Keratinocyte (primary cell): ENCODE measurements at regions not wholly inside any gene's neighbourhood (a gene's known extent, or its start where the extent isn't known, plus 50 kb on each side); places are given as distances from the start of the nearest gene placed in this dataset.

ENCODE experiments used
- DNase-seq: peaks from one replicate; pipeline ENCODE4 v3.0.0-alpha.2; 2011; ENCODE audit warnings: low read depth, missing footprints, low spot score
- FAIRE-seq: peaks from 2 replicates; lab custom pipeline; 2011; peaks lifted over from hg19 to GRCh38; lab: Jason Lieb, UNC
- H2AFZ ChIP-seq: 2 replicates; pipeline ENCODE4 v1.6.0; 2012; ENCODE audit warnings: low read length, control low read depth, inconsistent platforms; ENCODE audit not compliant: control insufficient read depth
- H3K27ac ChIP-seq: 2 replicates; pipeline ENCODE4 v1.5.1; 2011; ENCODE audit warnings: low read length; ENCODE audit not compliant: control insufficient read depth, insufficient read depth
- H3K27me3 ChIP-seq: 3 replicates; pipeline ENCODE4 v1.6.0; 2011; ENCODE audit warnings: low read length; ENCODE audit not compliant: control insufficient read depth, insufficient read depth; ENCODE audit errors: extremely low read depth
- H3K36me3 ChIP-seq, 2 experiments: 2 replicates in 1 of 2; 3 replicates in 1 of 2; pipeline ENCODE4 v1.5.1; 2011; ENCODE audit warnings: low read length in 2 of 2, mild to moderate bottlenecking in 1 of 2; ENCODE audit not compliant: control insufficient read depth in 2 of 2, insufficient read depth in 2 of 2; ENCODE audit errors: extremely low read depth in 1 of 2
- H3K4me1 ChIP-seq: 3 replicates; pipeline ENCODE4 v1.5.1; 2011; ENCODE audit warnings: low read length; ENCODE audit not compliant: control insufficient read depth, insufficient read depth; ENCODE audit errors: extremely low read depth
- H3K4me2 ChIP-seq: 3 replicates; pipeline ENCODE4 v1.6.0; 2011; ENCODE audit warnings: low read depth, low read length; ENCODE audit not compliant: control insufficient read depth, insufficient read depth; ENCODE audit errors: extremely low read depth
- H3K4me3 ChIP-seq, 3 experiments: fragments of 200-600 bp in 1 of 3; sonication (generic) in 1 of 3; 2 replicates in 2 of 3; 3 replicates in 1 of 3; pipeline ENCODE4 v1.5.1; 2011 to 2016; ENCODE audit warnings: low read length in 3 of 3, mild to moderate bottlenecking in 3 of 3, control low read depth in 2 of 3, inconsistent platforms in 1 of 3, low read depth in 1 of 3, mixed read lengths in 1 of 3, mixed run types in 1 of 3, moderate library complexity in 1 of 3; ENCODE audit not compliant: control insufficient read depth in 2 of 3, insufficient read depth in 2 of 3; ENCODE audit errors: extremely low read depth in 1 of 3
- H3K79me2 ChIP-seq: 2 replicates; pipeline ENCODE4 v1.6.0; 2012; ENCODE audit warnings: low read length; ENCODE audit not compliant: control insufficient read depth, insufficient read depth
- H3K9ac ChIP-seq: 3 replicates; pipeline ENCODE4 v1.6.0; 2011; ENCODE audit warnings: low read length; ENCODE audit not compliant: control insufficient read depth, insufficient read depth; ENCODE audit errors: extremely low read depth
- H3K9me1 ChIP-seq: 3 replicates; pipeline ENCODE4 v1.6.0; 2011; ENCODE audit warnings: low read length; ENCODE audit not compliant: control insufficient read depth, insufficient read depth; ENCODE audit errors: extremely low read depth
- H3K9me3 ChIP-seq: 2 replicates; pipeline ENCODE4 v1.5.1; 2012; ENCODE audit warnings: low read depth, low read length; ENCODE audit not compliant: control insufficient read depth
- H4K20me1 ChIP-seq: 3 replicates; pipeline ENCODE4 v1.6.0; 2011; ENCODE audit warnings: low read length; ENCODE audit not compliant: control insufficient read depth, insufficient read depth; ENCODE audit errors: extremely low read depth
- CTCF ChIP-seq, 3 experiments: IDR thresholded peaks in 1 of 3; conservative IDR thresholded peaks in 1 of 3; optimal IDR thresholded peaks in 1 of 3; 2 replicates in 2 of 3; 3 replicates in 1 of 3; pipeline versions ENCODE3 to v1.5.1; 2011; ENCODE audit warnings: low read length in 3 of 3, mild to moderate bottlenecking in 3 of 3, moderate library complexity in 2 of 3, control low read depth in 1 of 3, inconsistent platforms in 1 of 3; ENCODE audit not compliant: insufficient read depth in 2 of 3; ENCODE audit errors: extremely low read depth in 1 of 3
- EZH2 ChIP-seq: IDR thresholded peaks from one replicate; pipeline ENCODE4 v1.6.1; 2012; ENCODE audit warnings: inconsistent platforms, mild to moderate bottlenecking, low read length, moderate library complexity
- dilution Hi-C: fragments of 300-500 bp; cut with MboI; formaldehyde crosslinking; loops from one replicate; pipeline ENCODE4 v1.7.0; 2020; ENCODE audit warnings: low sequenced_read_pairs; ENCODE audit not compliant: extremely low pct_ligation_motif_present

GRCh38 chr3:80261082-80261481, 493.3 kb upstream of the ROBO1 start:
- no peak overlapping the region for H3K27ac ChIP-seq

GRCh38 chr3:80259736-80260135, 491.9 kb upstream of the ROBO1 start:
- Histone ChIP-seq H3K27me3 (no peaks in the 10 kb centered on the region), H3K4me2 (no peak overlapping the region), H2AFZ (no peak overlapping the region), H3K27ac (no peak overlapping the region), H3K79me2 (no peaks in the 10 kb centered on the region), H3K9me3 (no peaks in the 10 kb centered on the region), H3K4me3 (no peak overlapping the region), H3K9ac (no peak overlapping the region), H3K4me1 (no peaks in the 10 kb centered on the region), H4K20me1 (no peaks in the 10 kb centered on the region), H3K9me1 (no peaks in the 10 kb centered on the region), H3K36me3 (no peaks in the 10 kb centered on the region)
- TF ChIP-seq CTCF (optimal IDR thresholded peaks at IDR 0.05 in 1 of 3, IDR thresholded peaks at IDR 0.05 in 1 of 3, conservative IDR thresholded peaks at IDR 0.05 in 1 of 3; ENCODE audit: extremely low read depth in 1 of 3, insufficient read depth in 2 of 3, low read length in 3 of 3) (no peak), EZH2 (no peak)
- dilution Hi-C loops, result no loop called here
- DNase-seq (no peak), FAIRE-seq (no peak)

More at GRCh38 chr3:80261082-80261481, 493.3 kb upstream of the ROBO1 start:
- no peaks in the 10 kb centered on the region for H3K36me3 ChIP-seq
- no peak for DNase-seq
- FAIRE-seq, result no peak
- dilution Hi-C loops, result no loop called here
- H3K9ac ChIP-seq, result no peak overlapping the region
- no peaks in the 10 kb centered on the region for H3K9me1 ChIP-seq
- H3K27me3 ChIP-seq, result no peaks in the 10 kb centered on the region
- no peaks in the 10 kb centered on the region for H3K4me1 ChIP-seq
- no peak overlapping the region for H3K4me2 ChIP-seq
- H3K9me3 ChIP-seq, result no peaks in the 10 kb centered on the region
- no peaks in the 10 kb centered on the region for H4K20me1 ChIP-seq
- H2AFZ ChIP-seq, result no peak overlapping the region
- no peak overlapping the region for H3K4me3 ChIP-seq
- TF ChIP-seq CTCF (optimal IDR thresholded peaks at IDR 0.05 in 1 of 3, IDR thresholded peaks at IDR 0.05 in 1 of 3, conservative IDR thresholded peaks at IDR 0.05 in 1 of 3; ENCODE audit: extremely low read depth in 1 of 3, insufficient read depth in 2 of 3, low read length in 3 of 3) (no peak), EZH2 (no peak)
- no peaks in the 10 kb centered on the region for H3K79me2 ChIP-seq
